HG03469 (cell line): ENCODE measurements at regions not wholly inside any gene's neighbourhood (a gene's known extent, or its start where the extent isn't known, plus 50 kb on each side); places are given as distances from the start of the nearest gene placed in this dataset.

Experiments used
- ATAC-seq: cut with Tn5 transposase; IDR thresholded peaks from one replicate; pipeline ENCODE4 v1.9.1; 2021; ENCODE audit warnings: mild to moderate bottlenecking, moderate library complexity, moderate number of reproducible peaks; ENCODE audit not compliant: unreplicated experiment

DNA sequence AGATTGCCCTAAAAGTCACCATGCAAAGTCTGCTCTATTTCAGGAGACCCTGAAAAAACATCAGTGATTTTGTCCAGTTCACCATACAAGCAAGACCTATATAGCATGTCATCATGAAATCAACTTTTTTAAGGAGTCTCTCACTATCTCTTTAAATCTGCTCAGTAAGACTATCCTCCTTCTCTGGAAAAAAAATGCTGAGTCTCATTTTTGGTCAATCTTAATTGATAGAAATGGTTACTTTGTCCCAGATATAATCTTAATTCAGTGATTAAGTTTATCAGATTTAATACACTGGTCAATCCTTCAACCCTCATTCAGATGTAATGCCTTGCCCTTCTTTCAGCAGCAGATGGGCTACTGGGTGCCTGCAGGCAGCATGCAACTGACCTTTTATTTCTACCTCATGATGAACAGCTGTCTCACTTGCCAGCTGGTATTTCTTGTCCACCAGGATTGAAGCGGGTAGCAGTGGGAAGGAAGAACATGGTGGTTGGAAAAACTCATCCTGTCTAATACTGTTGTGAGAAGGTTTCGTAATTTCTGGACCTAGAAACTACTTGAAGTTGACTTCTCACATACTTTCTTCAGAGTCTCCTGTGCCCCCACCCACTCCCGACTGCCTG lies 375.3 kb downstream of the DNAH5 start:
- no peak for ATAC-seq

DNA sequence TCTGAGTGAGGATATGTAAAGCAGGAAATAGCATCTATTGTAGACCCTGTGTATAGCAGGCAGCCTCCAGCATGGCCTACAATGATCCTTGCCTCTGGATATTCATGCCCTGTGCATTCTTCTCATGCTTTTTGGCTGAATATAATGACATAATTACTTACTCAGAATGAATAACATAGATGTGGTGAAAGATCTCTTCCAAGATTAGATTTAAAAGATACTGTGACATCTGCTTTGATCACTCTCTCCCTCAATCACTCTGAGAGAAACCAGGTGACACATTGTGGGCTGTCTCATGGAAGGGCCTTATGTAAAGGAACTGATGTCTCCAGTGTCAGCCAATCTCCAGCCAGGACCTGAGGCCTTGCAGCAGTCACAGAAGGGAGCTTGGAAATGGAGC lies 376.7 kb downstream of the DNAH5 start:
- no peak for ATAC-seq

DNA sequence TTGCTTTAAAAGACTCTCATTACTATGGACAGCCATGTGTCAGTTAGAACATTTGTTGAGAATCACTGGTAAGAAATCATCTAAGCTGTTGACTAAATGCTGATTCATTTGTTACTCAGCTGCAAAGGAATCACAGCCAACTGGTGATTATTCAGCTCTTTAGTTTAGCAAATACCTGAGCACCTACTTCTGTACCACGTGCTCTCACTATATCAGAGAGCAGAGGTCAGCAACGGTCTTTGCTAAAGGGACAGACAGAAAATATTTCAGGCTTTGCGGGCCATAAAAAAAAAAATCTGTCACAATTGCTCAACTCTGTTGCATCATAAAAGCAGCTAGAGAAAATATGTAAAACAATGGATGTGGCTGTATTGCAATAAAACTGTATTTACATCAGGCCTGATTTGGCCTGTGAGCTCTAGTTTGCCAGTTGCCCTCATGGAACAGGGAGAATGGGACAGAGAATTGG lies 377.6 kb downstream of the DNAH5 start:
- no peak for ATAC-seq

DNA sequence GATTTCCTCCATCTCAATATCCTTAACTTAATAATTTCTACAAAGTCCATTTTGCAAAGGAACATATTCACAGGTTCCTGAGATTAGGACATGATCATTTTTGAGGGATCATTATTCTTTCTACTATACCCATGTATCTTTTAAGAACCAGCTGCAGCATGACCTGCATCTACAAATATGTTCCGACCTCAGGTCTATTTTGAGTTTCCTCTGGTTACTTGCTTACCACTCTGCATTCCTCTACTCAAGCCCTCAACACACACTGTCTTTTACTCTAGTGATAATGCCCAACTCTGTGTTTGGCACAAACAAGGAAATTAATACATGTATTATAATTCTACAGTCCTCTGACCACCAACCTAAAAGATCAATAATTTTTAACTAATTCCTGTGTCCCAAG lies 386.1 kb downstream of the DNAH5 start:
- ATAC-seq = no peak

DNA sequence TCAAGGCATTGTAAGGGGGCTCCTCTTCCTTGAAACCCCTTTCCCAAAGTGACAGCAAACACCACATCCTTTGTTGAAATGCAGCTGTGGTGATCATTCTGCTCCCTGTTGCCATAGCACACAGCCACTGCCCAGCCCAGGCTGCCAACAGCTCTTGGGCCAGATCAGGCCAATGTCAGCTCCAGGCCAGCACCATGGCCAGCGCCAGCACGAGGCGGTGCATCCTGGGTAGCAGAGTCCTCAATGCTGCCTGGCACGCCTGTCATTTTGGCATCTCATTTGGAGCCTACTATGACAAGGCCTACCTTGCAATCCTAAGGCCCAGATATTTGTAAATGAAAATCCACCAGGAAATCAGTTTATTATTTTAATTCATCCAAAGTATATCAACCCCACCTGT lies 390.6 kb downstream of the DNAH5 start:
- no peak for ATAC-seq

DNA sequence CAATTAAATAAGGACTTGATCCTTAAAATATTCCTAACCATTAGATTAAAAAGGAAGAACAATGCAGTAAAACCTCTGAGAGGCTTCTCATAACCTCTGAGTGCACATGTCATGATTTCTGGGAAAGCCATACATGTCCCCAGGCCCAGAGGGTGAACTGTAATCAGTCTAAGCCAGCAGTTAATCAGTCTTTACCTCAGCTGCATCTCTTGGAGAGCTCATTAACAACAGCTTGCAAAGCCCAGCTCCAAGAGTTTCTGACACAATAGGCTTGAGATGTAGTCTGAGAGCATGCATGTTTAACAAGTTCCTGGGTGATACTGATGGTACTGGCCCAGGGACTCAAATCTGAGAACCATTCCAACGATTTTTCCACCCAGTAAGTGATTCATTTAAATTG lies 392.1 kb downstream of the DNAH5 start:
- ATAC-seq = no peak

DNA sequence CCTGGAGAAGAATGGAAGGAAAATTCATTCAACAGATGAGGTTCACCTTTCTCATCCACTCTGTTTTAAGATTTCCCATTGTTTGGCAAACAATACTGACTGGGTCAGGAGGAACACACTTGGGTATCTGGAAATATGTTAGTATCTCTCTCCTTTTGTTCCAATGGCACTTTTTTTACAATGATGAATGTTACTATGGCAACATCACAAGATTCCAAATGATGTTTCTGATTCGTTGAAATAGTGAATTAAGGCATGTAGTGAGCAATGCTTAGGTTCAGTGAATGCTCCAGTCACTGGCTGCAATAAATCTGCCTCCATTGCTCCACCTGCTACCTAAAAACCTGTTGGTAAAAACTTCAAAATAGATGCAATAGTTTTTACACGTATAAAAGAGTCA lies 392.8 kb downstream of the DNAH5 start:
- no peak for ATAC-seq

DNA sequence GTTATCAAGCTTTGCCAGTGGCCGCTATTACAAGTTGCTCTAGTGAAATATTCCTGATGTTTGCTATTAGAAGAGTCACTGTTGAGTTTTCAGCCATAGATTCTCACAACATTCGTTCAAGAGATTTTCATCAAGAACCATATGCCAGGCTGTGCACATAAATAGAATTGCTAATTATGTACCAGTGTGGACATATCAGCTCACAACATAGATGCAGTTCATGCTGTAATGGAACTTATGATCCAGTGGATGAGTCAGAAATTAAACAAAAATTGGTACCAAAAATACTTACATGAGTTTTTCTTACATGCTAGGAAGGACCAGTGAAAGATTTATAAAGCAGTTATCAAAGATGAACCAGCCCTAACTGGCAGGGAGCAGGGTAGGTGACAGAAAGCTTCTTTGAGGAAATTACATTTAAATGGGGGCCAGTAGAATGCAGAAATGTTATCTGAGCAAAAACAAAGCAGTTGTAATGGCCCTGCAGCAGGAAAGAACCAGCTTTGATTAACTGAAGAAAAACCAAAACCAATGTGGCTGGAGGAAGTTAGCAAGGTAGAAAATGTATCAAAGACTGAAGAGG lies 404.2 kb downstream of the DNAH5 start:
- ATAC-seq = no peak

DNA sequence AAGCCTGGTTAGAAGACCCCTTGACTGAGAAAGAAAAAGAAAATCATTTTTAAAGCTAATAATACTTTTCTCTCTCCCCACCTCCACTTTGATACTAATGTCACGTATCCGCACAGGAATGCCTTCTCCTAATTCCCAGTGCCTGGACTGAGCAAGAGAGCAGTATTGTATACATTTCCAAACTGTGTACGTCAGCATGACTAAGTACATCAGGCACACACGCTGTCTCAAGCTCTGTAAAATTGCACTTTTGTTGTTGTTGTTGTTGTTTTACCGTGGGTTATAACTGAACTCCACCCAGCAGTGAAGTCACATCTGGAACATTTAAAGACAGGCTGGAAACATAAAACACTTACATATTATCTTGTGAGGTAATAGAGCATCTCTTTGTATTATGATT lies 407.6 kb downstream of the DNAH5 start:
- no peak for ATAC-seq

DNA sequence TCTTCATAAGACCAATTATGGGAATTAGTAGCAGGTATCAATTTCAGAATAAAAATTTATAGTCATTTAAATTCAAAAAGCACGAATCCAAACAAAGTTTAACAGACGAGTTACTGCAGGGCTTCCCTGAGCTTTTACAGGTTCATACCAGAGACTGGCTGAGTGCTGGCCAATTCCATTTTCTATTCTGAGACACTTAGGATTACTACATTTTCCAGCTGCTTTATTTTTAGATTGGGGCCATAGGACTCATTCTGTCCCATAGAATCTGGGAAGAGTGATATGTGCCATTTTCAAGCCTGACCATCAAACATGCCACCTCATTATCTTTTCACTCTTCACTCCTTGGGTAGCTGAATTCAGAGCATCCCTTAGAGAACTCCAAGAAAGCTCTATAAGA lies 410.7 kb downstream of the DNAH5 start:
- ATAC-seq = no peak

DNA sequence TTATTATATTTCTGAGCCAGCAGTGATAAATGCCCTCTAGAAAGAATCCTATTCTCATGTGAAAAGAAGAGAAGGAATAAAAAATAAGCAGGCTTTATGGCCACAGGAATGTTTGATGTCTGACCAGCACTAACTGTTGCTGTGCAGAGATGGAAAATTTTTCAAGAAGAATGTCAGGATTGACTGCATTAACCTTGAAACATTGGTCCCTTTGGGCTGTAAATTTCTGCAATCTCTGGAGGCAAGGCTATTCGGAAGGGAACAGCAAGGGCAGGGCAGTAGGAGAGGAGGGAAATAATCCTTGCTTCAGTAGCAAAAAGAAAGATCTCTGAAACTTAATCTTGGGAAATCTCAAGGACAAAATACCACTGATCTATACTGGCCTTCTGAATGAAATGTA lies 415.2 kb downstream of the DNAH5 start:
- ATAC-seq = no peak

DNA sequence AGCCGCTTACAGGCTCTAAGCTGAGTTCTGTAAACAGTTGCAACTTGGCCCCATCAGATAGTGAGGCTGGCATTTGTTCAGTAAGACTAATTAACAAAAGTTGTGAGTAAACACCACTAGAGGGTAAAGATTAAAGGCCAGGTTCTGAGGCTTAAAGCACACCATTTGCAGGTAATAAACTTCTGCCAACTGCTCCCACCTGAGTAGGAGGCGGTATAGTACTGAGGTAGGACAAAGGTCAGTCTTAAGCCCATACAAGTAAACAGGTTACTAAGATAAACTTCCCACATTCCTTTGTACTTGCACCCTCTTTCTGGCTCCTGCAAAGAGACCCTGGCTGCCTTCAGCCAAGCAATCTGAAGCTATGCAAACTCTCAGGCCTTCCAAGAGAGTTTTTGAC lies 419.6 kb downstream of the DNAH5 start:
- ATAC-seq = no peak

DNA sequence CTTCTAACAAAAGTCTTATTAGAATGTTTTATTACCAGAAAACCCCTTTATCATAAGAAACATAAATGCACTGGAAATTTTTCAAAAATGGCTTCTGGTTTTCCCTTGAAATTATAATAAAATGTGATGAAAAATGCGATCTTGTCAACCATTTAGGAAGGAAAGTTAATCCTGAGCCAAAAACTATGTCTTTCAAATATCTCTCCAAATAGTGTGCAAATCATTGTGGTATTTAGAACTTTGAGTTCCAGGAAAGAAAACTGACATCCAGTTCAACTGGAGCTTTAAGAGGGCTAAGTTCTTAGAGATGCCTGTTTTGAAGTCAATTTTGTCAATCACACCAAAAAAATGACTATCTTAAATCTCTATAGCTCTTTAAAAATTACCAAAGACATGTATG lies 425.4 kb downstream of the DNAH5 start:
- ATAC-seq = no peak

DNA sequence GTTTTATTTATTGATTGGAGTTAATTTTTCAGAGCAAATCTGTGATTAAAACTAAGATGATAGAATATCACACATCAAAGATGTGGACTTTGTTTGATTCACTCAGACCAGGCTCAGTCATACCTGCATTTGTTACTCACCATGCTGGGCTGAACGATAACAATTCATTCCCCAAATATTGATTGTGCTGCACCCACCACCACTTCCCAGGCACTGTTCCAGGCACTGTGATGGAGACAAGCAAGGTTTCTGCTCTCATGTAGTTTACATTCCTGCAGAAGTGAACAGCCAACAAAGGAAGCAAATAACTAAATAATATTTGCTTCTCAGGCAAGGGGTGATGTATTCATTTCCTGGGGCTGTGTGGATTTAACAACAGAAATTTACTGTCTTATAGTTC lies 428.3 kb downstream of the DNAH5 start:
- ATAC-seq = no peak

DNA sequence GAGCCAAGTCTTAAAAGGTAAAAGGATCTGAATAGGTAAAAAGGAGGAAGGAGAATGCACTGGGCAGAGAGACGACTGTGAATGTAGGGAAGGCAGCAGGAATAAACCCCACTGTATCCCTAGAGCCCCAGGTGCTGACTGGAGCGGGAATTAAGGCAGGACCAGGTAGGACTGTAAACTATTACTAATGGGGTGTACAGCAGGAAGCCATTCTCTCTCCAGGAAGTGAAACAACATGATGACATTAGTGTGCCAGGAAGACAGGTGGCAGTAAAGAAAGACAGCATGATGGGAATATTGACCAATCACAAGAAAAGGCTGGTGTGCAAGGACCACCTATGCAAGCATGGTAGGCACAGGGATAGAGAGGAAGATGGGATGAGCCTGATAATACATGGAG lies 433.0 kb downstream of the DNAH5 start:
- no peak for ATAC-seq

DNA sequence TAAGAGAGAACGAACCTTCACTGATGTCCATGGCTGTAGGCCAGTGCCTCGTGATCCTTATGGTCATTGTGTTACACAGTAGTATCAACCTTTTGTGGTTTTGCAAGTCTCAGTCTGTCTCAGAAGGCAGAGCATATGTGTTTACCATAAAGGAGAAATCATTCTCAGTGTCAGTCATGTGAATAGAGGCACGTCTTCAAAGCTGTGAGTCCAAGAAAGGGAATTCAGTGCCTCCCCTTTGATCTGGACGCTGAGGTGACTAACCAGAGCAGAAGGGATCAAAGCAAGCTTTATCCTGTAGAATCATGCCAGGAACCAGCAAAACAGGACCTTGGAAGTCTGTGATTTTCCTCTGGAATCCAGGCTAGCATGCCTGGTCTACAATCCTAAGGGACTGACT lies 433.9 kb downstream of the DNAH5 start:
- no peak for ATAC-seq

DNA sequence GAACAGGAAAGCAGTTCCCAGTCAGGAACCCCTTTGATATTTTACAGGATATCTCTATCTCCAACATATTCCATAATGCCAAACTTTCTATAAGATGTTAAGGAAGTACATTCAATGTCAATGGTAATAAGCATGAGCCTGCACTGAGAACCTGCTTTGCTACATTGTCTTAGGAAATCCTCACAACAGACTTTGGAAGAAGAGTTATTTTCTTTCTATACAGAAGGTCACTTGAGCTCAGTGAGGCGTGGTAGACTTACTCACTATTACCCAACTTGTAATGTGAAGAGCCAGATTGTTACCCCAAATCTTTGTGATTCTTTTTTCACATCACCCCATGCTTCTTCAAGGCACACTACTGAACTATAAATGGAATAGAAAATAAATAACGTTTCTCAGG lies 435.9 kb downstream of the DNAH5 start:
- no peak for ATAC-seq

DNA sequence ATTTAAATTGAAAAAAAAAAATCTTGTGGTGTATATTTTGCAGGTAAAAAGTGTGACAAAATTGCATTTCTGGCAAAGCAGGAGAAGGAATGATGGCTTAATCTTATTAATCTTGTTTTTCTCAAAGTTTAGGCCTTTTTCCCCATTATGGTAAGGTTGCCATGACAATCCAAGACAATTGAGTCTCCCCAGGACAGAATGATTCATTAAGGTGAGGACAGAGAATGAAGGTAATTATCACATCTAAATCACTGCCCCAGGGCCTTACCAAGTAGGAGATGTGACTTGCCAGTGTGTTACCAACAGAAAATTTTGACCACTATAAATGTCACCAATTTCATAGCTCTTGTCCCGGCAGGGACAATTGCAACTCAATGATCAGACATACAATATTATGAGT lies 439.2 kb downstream of the DNAH5 start:
- ATAC-seq = no peak

DNA sequence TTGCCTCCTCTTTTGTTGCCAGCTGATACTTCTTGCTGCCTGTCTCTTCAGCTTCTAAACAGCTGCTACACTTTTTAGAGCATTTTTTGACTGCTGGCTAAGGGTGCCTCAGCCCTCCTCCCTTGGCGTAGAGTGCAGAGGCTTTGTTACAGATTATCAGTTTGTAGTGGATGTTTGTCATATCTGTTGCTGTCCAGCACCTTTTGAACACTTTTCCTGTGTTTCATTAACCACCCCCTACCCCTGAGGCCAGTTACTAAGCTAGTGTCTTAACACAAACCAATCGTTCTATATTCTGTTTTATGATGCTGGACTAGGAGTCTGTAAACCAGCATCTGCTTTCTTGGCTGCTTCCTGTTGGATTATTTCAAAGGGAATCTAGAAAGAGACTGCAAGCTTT lies 441.5 kb downstream of the DNAH5 start:
- ATAC-seq = no peak

DNA sequence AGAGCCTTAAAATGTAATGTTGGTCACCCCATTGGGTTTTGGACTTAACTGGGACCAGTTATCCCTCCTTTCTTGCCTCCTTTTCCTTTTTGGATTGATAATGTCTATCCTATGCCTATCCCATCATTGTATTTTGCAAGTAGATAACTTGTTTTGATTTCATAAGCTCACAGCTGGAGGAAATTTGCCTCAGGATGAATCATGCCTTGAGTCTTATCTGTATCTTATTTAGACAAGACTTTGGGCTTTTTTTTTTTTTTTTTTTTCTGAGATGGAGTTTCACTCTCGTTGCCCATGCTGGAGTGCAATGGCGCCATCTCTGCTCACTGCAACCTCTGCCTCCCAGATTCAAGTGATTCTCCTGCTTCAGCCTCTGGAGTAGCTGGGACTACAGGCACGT lies 443.3 kb downstream of the DNAH5 start:
- no peak for ATAC-seq

DNA sequence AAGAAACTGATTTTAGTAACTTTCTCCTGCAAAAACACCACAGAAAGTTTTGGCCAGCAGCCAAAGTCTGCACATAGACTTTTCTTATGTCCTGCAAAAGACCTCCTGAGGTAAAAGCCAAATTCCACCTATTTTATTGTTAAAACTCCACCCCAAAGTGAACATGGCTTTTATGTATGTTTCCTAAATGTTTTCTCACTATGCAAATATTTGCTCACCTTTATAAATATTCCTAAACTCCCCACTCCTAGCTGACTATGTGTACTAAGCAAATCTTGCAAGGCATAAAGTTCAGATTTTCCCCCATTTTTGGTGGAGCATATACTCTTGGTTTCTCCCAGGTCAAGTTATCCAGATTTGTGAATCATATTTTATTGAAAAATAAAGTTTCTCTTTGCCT lies 446.2 kb downstream of the DNAH5 start:
- ATAC-seq = no peak

DNA sequence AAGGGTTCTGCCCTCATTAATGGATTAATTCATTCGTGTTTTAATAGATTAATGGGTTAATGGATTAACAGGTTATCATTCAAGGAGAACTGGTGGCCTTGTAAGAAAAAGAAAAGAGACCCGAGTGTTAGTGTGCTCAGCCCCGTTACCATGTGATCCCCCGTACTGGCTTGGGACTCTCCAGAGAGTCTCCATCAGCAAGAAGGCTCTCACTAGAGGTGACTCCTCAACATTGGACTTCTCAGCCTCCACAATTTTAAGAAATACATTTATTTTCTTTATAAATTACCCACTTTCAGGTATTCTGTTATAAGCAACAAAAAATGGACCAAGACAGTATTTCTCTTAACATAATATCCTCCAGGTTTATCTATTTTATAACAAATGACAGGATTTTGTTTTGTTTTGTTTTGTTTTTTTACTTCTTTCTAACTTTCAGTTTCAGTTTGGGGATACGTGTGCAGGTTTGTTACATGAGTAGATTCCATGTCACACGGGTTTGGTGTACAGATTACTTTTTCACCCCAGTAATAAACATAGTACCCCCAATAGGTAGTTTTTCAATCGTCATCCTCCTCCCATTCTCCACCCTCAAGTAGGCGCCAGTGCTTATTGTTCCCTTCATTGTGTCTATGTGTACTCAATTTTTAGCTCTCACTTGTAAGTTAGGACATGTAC lies 456.1 kb downstream of the DNAH5 start:
- ATAC-seq = no peak

DNA sequence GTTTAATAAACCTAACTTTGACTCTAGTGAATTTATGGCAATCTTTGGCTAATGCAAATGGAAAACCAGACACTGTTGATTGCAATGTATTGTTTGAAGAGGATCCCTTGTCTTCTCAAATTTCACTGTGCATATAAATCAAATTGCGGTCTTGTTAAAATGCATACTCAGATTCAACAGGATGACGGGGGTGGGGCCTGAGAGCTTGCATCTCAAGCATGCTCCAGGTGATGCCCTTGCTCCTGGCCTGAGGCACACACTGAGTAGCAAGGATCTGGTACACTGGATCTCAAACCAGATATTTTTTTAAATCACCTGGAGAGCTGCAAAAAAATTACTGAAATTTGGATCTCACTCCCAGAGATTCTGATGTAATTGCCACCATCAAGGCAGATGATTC lies 463.7 kb downstream of the DNAH5 start:
- no peak for ATAC-seq
